ENCODE measurements at regions not wholly inside any gene's neighbourhood (a gene's known extent, or its start where the extent isn't known, plus 50 kb on each side); places are given as distances from the start of the nearest gene placed in this dataset.
"Not testable (repeated sequence)": the region's sequence is repeated elsewhere in the genome, so short reads cannot be mapped to it uniquely, and the experiment has no call there.

DNA sequence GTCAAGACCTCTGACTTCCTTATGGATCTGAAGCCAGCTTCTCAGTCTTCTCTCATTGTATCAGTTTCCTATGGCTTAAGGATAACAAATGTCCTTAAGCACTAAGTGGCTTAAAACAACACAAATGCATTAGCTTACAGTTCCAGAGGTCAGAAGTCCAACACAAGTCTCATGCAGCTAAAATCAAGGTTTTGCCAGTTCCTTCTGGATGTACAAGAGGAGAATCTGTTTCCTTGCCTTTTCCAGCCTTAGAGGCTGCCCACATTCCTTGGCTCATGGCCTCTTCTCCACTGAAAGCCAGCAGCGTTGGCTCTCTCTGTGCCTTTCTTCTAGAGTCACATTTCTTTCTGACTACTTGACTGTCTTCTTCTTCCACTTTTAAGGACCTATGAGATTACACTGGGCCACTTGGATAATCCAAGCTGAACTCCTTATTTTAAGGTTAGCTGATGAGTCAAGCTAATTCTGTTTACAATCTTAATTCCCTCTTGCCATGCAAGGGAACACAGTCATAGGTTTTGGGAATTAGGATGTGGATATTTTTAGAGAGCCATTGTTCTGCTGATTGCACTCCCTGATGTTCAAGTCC is 179.0 kb downstream of the BCAS1 start:
- DNase-seq (ENCODE audit: low read depth in 2 of 2, low spot score in 1 of 2): no peak

DNA sequence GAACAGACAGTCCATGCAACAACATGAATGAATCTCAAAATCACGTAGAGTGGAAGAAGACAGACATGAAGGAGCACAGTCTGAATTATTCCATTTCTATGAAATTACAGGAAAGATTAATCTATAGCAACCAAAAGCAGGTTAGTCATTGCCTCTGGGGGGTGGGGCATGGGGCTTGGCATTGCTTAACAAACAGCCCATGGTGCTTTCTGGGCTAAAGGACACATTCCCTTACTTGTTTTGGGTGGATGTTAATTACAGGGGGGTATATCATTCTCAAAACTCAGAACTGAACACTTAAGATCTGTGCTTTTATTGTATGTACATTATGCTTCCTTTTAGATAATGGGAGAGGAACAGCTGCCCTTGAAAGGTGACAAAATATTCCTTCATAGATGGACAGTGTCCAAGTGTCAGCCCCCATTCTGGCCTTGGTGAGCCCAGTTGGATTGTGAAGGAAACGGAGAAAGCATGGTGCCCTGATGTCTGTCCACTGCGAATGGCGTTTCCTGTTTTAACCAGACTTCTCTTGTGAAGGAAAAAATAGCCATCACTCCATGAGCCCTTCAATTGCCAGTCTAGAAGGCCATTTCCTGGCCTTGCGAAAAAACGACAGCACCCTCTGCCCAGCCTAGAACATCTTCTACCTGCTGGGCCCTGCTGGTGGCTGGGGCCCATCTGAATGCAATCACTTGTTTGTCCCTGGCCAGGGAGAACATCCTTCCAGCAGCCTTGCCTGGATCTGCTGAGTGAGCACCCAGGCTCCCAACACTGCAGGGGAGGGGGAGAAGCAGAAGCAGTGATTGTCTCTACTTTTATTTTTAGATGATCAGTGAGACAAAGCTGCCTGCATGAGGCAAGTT is 179.7 kb downstream of the BCAS1 start:
- DNase-seq (ENCODE audit: low read depth in 2 of 2, low spot score in 1 of 2): no peak

DNA sequence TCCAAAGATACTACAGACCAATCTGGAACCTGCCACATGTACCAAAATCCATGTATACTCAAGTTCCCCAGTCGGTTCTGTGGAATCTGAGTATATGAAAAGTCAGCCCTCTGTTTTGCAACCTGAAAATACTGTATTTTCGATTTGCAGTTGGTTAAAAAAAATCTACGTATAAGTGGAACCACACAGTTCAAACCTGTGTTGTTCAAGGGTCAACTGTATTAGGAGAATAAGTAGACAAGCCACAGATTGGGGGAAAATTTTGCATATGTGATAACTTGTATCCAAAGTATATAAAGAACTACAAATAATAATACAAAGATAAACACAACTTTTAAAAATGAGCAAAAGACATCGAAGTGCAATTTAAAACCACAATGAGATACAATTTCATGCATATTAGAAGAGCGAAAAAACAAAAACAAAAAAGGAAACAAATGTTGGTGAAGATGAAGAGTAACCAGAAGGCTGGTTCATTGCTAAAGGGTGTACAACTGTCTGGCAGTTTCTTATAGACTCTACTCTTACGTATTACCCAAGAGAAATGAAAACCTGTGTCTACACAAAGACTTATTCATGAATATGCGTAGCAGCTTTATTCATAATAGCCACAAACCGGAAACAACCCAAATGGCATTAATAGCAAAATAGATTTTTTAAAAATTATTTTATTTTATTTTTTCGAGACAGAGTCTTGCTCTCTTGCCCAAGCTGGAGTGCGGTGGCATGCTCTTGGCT is 180.8 kb downstream of the BCAS1 start:
- DNase-seq (ENCODE audit: low read depth in 2 of 2, low spot score in 1 of 2): no peak

DNA sequence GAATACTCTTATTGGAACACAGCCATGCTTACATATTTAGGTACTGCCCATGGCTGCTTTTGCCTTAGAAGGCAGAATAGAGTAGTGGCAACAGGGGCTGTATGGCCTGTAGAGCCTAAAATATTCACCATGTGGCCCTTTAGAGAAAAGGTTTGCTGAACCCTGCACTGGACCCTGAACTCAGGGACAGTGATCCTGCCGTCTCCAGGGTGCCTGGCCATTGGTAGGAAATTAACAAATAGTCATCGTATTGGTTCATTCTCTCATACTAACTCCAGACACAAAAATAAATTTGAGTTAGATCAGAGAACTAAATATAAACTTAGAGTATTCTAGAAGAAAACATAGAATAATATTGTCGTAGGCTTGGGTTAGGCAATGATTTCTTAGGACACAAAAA is 181.4 kb downstream of the BCAS1 start:
- DNase-seq (ENCODE audit: low read depth in 2 of 2, low spot score in 1 of 2): no peak

DNA sequence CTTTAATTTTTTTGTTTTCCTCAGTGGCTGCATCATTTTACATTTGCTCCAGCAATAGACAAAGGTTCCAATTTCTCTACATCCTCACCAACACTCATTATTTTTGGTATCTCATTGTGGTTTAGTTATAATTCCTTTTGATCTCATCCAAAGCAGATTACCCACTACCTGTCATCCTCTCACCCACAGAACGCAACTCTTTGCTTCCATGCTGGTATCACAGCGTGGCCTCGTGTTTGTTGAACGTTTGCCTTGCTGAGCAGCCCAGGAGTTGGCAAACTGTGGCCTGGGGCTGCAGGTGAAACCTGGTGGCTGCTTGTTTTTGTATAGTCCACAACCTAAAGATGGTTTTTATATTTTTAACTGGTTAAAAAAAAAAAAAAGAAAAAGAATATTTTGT is 181.9 kb downstream of the BCAS1 start:
- DNase-seq (ENCODE audit: low read depth in 2 of 2, low spot score in 1 of 2): no peak

DNA sequence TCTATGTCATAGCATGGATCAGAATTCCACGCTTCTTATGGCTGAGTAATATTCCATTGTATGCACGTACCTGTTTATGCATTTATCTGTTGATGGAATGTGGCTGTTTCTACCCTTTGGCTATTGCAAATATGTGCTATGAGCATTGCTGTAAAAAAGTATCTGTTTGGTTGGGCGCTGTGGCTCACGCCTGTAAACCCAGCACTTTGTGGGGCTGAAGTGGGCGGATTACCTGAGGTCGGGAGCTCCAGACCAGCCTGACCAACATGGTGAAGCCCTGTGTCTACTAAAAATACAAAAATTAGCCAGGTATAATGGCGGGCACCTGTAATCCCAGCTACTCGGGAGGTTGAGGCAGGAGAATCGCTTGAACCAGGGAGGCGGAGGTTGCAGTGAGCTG is 182.4 kb downstream of the BCAS1 start:
- DNase-seq (ENCODE audit: low read depth in 2 of 2, low spot score in 1 of 2): no peak

DNA sequence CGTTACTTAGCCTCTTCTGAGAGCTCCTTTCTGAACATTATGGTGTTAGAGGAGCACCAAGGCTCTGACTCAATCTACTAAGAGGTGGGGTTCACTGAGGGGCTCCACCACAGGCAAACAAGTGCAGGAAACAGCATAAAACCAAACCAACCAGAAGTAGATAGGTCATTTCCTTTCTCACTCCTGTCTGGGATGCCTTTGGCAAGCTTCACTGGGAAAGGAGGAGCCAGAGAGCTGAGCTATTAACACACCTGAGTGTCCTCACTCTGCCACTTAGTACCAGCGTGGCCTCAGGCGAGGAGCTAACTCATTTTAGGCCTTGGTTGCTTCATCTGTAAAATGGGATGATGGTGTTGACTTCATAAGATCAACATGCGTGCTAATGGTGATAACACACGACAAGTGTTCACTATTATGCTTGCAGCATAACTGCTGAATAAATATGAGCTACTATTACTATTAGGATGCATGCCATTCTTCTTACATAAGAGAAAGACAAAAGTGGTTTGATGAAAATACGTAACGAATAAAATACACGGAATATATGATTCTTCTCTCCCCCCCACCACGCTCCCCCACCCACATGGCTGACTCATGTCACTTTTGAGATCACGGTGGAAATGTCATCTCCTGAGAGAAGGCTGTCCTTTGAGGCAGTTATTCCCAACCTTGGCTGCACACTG is 185.4 kb downstream of the BCAS1 start:
- no peak for DNase-seq (ENCODE audit: low read depth in 2 of 2, low spot score in 1 of 2)

DNA sequence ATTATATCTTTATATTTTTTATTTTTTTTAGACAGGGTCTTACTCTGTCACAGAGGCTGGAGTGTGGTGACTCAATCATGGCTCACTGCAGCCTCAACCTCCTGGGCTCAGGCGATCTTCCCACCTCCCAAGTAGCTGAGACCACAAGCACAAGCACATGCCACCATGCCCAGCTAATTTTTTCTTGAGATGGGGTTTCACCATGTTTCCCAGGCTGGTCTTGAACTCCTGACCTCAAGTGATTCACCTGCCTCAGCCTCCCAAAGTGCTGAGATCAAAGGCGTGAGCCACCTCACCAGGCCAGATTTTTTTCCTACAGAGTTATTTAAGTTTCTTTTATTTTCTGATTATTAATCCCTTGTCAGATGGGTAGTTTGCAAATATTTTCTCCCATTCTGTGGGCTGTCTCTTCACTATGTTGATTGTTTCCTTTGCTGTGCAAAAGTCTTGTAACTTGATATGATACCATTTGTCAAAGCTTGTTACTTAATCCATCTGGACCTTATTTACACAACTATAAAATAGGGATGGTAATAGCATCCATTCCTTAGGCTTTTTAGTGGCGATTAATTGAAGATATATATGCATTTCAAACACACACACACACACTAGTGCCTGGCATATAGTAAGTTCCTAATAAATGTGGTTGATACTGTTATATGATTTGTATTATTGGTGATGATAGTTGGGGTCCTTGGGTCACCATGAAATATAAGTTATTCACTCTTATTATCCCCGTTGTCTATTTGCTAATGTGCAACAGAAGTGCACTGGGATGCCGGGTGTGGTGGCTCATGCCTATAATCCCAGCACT is 187.1 kb downstream of the BCAS1 start:
- no peak for DNase-seq (ENCODE audit: low read depth in 2 of 2, low spot score in 1 of 2)

DNA sequence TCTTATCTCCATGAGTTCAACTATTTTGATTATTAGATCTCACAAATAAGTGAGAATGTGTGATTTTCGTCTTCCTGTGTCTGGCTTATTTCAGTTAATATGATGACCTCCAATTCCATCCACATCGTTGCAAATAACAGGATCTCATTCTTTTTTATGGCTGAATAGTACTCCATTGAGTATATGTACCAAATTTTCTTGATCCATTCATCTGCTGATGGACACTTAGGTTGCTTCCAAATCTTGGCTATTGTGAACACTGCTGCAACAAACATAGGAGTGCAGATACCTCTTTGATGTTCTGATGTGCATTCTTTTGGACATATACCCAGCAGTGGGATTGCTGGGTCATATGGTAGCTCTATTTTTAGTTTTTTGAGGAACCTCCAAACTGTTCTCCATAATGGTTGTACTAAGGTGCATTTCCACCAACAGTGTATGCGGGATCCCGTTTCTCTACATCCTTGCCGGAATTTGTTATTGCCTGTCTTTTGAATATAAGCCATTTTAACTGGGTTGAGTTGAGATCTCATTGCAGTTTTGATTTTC is 187.9 kb downstream of the BCAS1 start:
- not testable (repeated sequence) for DNase-seq (ENCODE audit: low read depth in 2 of 2, low spot score in 1 of 2)

DNA sequence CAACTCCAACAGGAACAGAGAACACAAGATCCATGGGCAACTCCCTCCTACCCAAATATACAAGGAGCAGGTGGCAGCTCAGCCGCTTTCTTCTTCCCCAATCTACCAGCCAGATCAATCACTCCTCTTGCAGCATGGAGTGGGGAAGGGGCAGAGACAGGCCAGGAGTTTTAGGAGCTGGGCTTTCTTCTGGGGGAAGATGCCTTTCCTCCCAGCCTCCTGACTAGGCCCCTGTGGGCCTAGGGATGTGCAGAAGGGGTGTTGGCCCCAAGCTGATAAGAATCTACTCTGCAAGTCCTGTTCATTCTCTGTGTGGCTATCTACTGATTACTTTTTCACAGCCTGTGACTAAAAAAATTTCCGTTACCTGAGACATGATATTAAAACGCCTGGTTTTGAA is 189.0 kb downstream of the BCAS1 start:
- DNase-seq (ENCODE audit: low read depth in 2 of 2, low spot score in 1 of 2): no peak

DNA sequence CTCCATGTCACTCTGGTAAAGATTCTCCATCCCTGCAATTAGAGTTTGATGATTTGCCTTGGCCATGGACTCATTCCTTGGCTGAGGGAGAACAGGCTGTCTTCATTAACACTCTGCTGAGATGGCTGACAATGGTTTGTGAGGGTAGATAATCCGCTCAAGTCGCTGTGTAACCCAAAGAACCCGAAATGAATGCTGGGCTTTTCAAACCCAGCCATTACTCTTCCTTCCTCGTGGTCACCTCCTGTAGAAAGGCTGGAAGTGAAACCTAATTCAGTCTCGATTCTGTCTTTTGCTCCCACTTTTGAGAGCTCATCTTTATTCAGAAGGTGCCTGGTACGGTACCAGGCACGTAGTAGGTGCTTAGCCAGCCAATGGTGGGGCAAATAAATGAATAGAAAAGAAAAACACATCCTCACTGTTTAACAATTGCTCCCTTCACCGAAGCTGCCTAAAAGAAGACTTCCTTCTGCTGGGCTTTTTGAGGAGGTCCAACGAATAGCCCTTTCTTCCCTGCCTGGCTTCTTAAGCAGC is 190.2 kb downstream of the BCAS1 start:
- no peak for DNase-seq (ENCODE audit: low read depth in 2 of 2, low spot score in 1 of 2)

DNA sequence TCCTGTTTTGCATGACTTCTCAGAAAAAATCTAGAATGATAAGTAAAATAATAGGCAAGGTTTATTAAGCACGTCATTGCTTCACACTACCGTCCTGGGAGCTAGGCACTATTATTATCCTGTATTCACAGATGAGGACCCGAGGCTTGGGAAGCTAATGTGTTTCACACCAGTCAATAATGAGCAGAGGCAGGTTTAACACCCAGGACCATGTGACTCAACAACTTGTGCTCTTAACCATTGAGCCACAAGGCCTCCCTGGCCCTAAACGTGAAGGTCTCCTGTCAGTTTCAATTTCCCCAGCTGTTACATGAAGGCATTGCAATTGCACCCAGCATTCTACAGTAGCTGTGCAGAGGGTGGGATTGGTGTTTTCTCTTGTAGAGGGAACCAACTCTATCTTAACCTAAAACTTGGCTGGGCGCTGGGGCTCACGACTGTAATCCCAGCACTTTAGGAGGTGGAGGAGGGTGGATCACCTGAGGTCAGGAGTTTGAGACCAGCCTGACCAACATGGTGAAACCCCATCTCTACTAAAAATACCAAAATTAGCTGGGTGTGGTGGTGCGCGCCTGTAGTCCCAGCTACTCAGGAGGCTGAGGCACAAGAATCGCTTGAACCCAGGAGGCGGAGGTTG is 191.2 kb downstream of the BCAS1 start:
- no peak for DNase-seq (ENCODE audit: low read depth in 2 of 2, low spot score in 1 of 2)

DNA sequence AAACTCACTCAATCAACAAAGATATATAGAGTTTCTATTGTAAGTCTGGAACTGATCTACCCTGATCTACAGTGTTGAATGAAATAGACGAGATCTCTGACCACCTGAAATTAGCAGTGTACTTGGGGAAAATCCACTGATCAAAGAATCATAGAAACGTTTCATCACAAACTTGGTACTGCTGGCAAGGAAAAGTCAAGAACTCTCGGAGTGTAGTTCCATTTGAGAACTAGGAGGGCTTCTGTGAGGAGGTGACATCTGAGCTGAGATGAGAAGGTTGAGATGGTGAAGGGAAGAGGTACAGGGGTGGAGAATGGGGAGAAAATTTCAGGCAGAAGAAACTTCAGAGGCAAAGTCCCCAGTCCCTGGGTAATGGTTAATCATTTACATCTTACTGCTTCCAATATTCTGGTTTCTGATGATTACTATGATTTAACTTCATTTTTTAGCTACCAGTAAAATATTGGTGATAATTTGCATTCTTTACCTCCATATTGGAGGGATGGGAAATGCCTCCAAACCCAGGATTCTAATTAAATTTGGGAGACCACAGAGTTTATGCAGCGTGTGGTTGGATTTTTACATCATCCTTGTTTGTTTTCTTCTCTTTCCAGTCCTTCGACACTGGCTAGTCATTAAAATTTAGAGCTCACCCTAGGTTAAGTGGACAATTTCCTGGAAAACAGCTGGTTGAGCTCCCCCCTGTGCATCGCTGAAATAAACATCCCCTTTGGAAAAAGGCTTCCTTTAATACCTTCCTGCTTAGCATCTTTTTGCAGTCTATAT is 191.9 kb downstream of the BCAS1 start:
- DNase-seq (ENCODE audit: low read depth in 2 of 2, low spot score in 1 of 2): no peak

DNA sequence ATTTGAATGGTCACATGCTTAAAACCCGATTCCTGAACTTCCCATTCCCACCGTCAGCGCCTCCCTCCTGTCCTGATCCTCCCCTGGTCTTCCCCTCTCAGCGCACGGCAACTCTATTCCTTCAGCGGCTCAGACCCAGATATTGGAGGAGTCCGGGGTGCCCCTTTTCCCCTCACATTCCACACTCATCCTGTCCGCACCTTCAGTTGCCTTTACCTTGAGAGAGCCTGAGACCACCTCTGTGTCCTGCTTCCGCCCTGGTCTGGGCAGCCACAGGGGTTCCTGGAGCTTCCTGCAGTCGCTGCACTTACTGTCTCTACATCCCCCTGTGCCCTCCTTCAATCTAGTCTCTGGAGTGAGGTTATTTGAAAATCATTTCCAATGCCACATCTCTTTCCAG is 193.4 kb downstream of the BCAS1 start:
- no peak for DNase-seq (ENCODE audit: low read depth in 2 of 2, low spot score in 1 of 2)

DNA sequence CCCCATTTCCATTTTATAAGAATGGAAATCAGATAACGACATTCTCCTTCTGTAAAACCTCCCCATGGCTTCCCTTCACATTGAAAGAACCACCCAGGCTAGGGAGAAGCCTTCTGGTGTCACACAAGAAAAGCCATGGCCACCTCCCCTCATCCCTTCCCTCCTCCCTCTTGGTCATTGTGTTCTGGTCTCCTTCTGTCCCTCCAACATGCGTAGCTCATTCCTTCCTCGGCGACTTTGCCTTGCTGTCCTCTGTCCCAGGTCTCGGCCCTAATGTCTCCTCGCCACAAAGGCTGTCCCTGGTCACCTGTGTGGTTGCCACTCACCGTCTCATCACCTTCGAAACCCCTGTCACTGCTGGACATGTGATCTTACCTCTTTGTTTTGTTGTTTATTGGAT is 193.9 kb downstream of the BCAS1 start:
- no peak for DNase-seq (ENCODE audit: low read depth in 2 of 2, low spot score in 1 of 2)

DNA sequence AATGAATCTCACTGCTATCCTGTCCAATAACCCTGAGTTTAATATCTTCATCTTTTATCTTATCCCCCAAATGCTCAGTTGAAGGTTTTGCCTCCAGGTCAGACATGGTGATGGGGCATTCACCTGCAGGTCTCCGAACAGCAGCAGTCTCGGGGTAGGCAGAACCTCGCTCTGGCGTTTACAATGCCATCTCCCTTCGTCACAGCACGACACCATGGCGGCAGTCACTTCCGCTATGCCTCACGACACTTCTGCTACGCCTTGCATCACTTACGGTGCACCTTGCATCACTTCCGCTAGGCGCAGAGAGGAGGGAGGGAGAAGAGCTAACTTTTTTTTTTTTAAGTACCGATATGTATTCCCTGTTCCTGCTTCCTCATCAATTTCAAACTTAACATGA is 194.9 kb downstream of the BCAS1 start:
- no peak for DNase-seq (ENCODE audit: low read depth in 2 of 2, low spot score in 1 of 2)

DNA sequence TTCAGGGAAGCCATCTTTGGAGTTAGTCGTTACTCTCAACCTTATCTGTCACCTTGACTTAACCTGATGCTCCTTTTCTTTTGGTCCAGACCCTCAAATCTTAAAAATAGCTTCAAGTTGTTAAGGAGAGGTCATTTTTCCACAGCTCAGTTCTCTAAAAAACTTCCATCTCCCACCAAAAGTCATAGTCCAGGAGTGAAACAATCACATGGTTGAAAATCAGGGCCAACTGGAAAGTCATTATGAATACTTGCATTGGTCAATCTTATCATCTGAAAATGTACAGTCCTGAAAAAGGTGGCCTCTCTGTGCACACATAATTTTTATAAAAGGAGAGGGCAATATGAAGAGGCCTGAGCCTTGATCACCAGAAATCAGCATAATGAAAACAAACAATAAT is 195.7 kb downstream of the BCAS1 start:
- DNase-seq (ENCODE audit: low read depth in 2 of 2, low spot score in 1 of 2): no peak

DNA sequence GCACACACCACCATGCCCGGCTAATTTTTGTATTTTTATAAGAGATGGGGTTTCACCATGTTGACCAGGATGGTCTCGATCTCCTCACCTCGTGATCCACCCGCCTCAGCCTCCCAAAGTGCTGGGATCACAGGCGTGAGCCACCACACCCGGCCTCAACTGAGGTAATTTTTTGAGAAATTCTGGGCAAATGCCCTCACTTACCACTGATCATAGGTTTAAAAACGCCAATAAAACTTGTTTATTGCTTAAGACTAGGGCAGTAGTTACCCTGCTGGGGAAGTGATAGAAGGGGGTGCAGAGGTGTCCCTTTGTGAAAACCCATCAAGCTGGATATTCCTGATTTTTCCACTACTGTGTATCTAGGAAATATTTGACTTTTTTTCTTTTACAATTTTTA is 196.3 kb downstream of the BCAS1 start:
- DNase-seq (ENCODE audit: low read depth in 2 of 2, low spot score in 1 of 2): no peak

DNA sequence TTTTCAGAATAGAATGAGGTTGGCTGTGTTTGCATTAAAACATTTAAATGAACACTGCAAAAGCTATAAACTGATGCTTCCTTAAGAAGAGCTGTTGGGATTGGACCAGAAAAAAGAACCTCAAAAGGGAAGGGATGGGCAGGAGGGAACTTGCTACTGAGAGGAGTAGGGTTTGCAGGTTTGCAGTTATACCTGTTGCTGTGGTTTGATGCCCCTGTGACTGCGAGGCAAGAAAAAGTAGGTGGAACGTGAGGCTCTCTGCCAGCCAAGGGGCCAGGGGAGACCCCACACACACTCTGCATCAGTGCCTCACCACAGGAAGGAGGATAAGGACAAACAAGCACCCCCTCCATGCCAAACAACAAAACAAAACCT is 197.2 kb downstream of the BCAS1 start:
- DNase-seq (ENCODE audit: low read depth in 2 of 2, low spot score in 1 of 2): no peak
